Neural progenitor cell (in vitro differentiated cells): ENCODE measurements at regions not wholly inside any gene's neighbourhood (a gene's known extent, or its start where the extent isn't known, plus 50 kb on each side); places are given as distances from the start of the nearest gene placed in this dataset.

Experiments
- CTCF ChIP-seq: fragments of 200-600 bp; sonication (generic); IDR thresholded peaks from 2 replicates; pipeline ENCODE4 v1.5.1; 2017; ENCODE audit warnings: antibody characterized with exemption, mild to moderate bottlenecking
- EZH2 ChIP-seq: fragments of 200-600 bp; sonication (generic); IDR thresholded peaks from 2 replicates; pipeline ENCODE4 v1.6.1; 2017; ENCODE audit warnings: antibody characterized with exemption, mild to moderate bottlenecking, moderate library complexity
- EZH2phosphoT487 ChIP-seq: fragments of 200-600 bp; sonication (generic); IDR thresholded peaks from 2 replicates; pipeline ENCODE4 v1.6.1; 2017; ENCODE audit warnings: antibody characterized with exemption

DNA sequence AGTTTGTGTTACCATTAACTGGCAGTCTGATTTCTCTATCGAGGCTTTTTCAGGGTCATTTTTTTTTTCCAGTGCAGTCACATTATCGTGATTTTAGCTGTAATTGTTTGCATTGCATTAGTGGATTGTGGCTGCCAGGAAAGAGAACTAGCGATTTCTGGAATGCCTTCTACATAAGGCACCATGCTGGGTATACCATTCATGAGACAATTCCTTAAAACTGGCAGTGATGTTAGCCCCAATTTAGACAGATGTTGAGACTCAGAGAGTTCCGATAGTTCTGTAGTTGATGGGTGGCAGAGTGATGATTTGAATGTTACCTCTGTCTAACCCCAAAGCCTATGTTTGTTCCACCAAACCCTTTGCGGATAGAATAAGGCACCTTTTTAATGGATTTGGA, 175.4 kb upstream of the TENM3 start:
- TF ChIP-seq CTCF: no peak
- TF ChIP-seq EZH2: no peak
- TF ChIP-seq EZH2phosphoT487: no peak
